Thyroid gland (tissue), 4 donors: ENCODE measurements at regions not wholly inside any gene's neighbourhood (a gene's known extent, or its start where the extent isn't known, plus 50 kb on each side); places are given as distances from the start of the nearest gene placed in this dataset.

Experiments
- DNase-seq, 2 donors: peaks; one replicate each; pipeline ENCODE4 v3.0.0-alpha.2; 2019
- H3K27ac ChIP-seq, 3 donors: fragments of 200-600 bp; sonication (generic); 1 replicate in 2 of 3; 2 replicates in 1 of 3; pipeline ENCODE4 v1.5.1; 2016 to 2019; ENCODE audit warnings: mild to moderate bottlenecking in 1 of 3, moderate library complexity in 1 of 3
- H3K27me3 ChIP-seq: fragments of 200-600 bp; sonication (generic); one replicate; pipeline ENCODE4 v1.5.1; 2019
- H3K36me3 ChIP-seq, 2 donors: fragments of 200-600 bp; sonication (generic); one replicate each; pipeline ENCODE4 v1.5.1; 2016 to 2019
- H3K4me1 ChIP-seq, 2 donors: fragments of 200-600 bp; sonication (generic); one replicate each; pipeline ENCODE4 v1.5.1; 2017 to 2019
- H3K4me3 ChIP-seq, 3 donors: fragments of 200-600 bp; sonication (generic); replicated peaks in 1 of 3; 1 replicate in 2 of 3; 2 replicates in 1 of 3; pipeline ENCODE4 v1.5.1; 2016; ENCODE audit warnings: mild to moderate bottlenecking in 1 of 3
- H3K9me3 ChIP-seq: fragments of 200-600 bp; sonication (generic); one replicate; pipeline ENCODE4 v1.5.1; 2017
- POLR2A ChIP-seq, 2 donors: fragments of 450-650 bp; IDR thresholded peaks; one replicate each; pipeline ENCODE4 v1.6.1; 2017; ENCODE audit warnings: antibody characterized with exemption in 2 of 2, mild to moderate bottlenecking in 2 of 2, moderate library complexity in 1 of 2
- WGBS, 2 donors: methylation state at CpG; one replicate each; pipeline ENCODE4 v1.1.5; 2017; 5-methylcytosine and 5-hydroxymethylcytosine counted together
- intact Hi-C: fragments of 100-400 bp; cut with DNase I; formaldehyde crosslinking; loops from one replicate; pipeline ENCODE4 v1.15.1; 2023
- TF ChIP-seq, protein P1 (sequence below), 6 experiments: fragments of 200-600 bp in 3 of 6; fragments of 450-650 bp in 3 of 6; sonication (generic) in 3 of 6; IDR thresholded peaks; one replicate each; pipeline ENCODE4 v1.5.1; 2016 to 2019; ENCODE audit warnings: antibody characterized with exemption in 6 of 6, mild to moderate bottlenecking in 2 of 6, inconsistent platforms in 1 of 6, moderate library complexity in 1 of 6

DNA sequence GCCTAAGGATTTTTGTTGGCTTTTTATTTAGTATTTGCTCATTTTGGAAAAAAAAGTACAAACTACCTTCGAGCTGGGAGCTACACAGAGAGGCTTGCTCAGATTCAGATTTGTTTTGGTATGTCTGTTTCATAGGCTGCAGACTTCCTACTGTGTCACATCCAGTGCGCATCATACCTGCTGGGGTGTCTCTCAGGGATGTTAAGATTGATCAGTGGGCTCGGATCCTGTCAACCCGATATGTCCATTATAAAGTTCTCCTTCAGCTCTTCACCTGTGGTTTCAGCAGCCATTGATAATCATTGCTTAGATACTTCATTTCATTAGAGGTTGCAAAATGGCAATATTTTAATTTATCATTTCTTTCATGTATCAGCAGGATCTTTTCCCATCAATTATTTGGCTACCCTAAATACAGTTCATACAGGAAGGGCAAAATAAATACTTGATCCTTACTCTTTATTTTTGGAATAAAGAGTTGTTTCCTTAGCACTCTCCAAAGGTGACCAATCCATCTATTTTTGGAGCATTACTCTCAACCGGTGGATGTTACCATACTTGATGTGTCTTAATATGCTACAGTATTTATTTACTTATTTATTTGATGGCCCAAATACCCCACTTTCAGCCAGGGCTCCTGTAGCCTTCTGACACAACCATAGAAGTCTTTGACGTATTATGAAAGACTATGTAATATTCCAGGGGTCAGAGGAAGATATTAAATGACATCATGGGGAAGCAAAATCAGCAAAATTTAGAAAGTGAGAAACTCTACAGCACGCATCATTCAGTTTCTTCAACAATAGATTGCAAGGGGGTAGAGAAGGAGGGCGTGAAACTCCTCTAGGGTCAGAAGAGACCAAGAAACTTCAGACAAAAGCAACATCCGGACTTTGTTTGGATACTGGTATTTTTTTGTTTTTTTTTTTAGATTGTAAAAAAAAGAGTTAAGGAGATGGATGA is 55.3 kb upstream of the HNRNPU start:
- intact Hi-C loops, result no loop called here
- no peak for TF ChIP-seq POLR2A (IDR thresholded peaks at IDR 0.05)
- TF ChIP-seq, protein P1, sequence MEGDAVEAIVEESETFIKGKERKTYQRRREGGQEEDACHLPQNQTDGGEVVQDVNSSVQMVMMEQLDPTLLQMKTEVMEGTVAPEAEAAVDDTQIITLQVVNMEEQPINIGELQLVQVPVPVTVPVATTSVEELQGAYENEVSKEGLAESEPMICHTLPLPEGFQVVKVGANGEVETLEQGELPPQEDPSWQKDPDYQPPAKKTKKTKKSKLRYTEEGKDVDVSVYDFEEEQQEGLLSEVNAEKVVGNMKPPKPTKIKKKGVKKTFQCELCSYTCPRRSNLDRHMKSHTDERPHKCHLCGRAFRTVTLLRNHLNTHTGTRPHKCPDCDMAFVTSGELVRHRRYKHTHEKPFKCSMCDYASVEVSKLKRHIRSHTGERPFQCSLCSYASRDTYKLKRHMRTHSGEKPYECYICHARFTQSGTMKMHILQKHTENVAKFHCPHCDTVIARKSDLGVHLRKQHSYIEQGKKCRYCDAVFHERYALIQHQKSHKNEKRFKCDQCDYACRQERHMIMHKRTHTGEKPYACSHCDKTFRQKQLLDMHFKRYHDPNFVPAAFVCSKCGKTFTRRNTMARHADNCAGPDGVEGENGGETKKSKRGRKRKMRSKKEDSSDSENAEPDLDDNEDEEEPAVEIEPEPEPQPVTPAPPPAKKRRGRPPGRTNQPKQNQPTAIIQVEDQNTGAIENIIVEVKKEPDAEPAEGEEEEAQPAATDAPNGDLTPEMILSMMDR (IDR thresholded peaks at IDR 0.05), result no peak
- H3K9me3 ChIP-seq, result no peaks in the 10 kb centered on the region
- H3K27ac ChIP-seq, result no peak overlapping the region
- H3K36me3 ChIP-seq, result no peaks in the 10 kb centered on the region
- DNase-seq, result no peak
- peak overlapping the region in 2 of 3 donors; percentile 42 to 45 for H3K4me3 ChIP-seq
- H3K4me1 ChIP-seq, result no peaks in the 10 kb centered on the region
- 66 to 69% methylated on average over 9 of the region's 9 CpGs for WGBS, 2 donors
- no peaks in the 10 kb centered on the region for H3K27me3 ChIP-seq

GRCh38 chr1:244918421-244919319 is 54.3 kb upstream of the HNRNPU start:
- Histone ChIP-seq H3K4me3 (peak overlapping the region in 2 of 3 donors; percentile 42 to 45), H3K9me3 (no peaks in the 10 kb centered on the region), H3K27me3 (no peaks in the 10 kb centered on the region), H3K27ac (no peak overlapping the region), H3K4me1 (no peaks in the 10 kb centered on the region), H3K36me3 (no peaks in the 10 kb centered on the region)
- DNase-seq, result peak; percentile 57 to 59
- WGBS, 2 donors, result 9 to 11% methylated on average over 25 to 29 of the region's 62 CpGs
- no peak for TF ChIP-seq POLR2A (IDR thresholded peaks at IDR 0.05)
- TF ChIP-seq, protein P1 (IDR thresholded peaks at IDR 0.05), result peak in 1 of 6 experiments; percentile 15
- intact Hi-C loops, result no loop called here

DNA sequence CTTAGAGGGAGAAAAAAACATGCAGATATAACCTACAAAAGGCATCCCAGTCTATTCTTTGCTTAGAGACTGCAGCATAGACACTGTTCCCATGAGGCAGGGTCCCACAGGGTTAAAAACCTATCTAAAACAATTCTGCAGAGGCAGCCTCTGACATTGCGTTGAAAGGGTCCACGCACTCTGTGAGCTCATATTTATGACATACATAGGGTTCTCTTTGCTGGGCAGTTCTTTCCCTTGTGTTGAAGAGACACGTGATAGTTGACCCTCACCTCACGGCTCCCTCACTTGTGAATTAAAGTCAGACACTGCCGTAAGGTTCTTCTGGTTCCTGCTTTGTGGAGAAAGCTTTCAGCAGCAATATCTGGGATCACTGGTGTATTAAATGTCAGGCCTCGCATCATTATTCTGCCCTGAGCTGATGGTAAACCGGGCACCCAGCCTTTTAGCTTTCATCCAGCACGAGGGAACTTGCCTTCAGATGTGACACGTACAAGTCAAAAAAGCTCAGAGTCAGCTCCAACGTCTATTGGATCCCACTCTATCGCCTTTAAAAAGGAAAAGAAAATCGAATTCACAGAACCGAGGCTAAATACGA is 52.8 kb upstream of the HNRNPU start:
- Histone ChIP-seq H3K27ac (no peak overlapping the region), H3K4me3 (no peak overlapping the region), H3K36me3 (no peaks in the 10 kb centered on the region), H3K4me1 (no peaks in the 10 kb centered on the region), H3K9me3 (no peaks in the 10 kb centered on the region), H3K27me3 (no peaks in the 10 kb centered on the region)
- DNase-seq, result no peak
- 91 to 94% methylated on average over 14 of the region's 14 CpGs for WGBS, 2 donors
- TF ChIP-seq, protein P1 (IDR thresholded peaks at IDR 0.05), result no peak
- TF ChIP-seq POLR2A (IDR thresholded peaks at IDR 0.05), result no peak
- intact Hi-C loops, result no loop called here

- DNase-seq, result peak in 1 of 2 donors; percentile 35
- WGBS, 2 donors, result 35 to 49% methylated on average over 7 of the region's 7 CpGs
- no peak overlapping the region for H3K4me3 ChIP-seq
These were observed 51.4 kb upstream of the HNRNPU start for GRCh38 chr1:244915736-244916135.

More at GRCh38 chr1:244915736-244916135, 51.4 kb upstream of the HNRNPU start:
- Histone ChIP-seq H3K27ac (no peak overlapping the region), H3K9me3 (no peaks in the 10 kb centered on the region), H3K36me3 (no peaks in the 10 kb centered on the region), H3K27me3 (no peaks in the 10 kb centered on the region), H3K4me1 (no peaks in the 10 kb centered on the region)
- intact Hi-C loops, result no loop called here
- no peak for TF ChIP-seq POLR2A (IDR thresholded peaks at IDR 0.05)
- TF ChIP-seq, protein P1 (IDR thresholded peaks at IDR 0.05), result no peak
